Kasumi-1 (cell line): ENCODE measurements at regions not wholly inside any gene's neighbourhood (a gene's known extent, or its start where the extent isn't known, plus 50 kb on each side); places are given as distances from the start of the nearest gene placed in this dataset.

ENCODE experiments used
- DNase-seq, 2 experiments: peaks; one replicate each; lab custom pipeline; 2025; lab: John Stamatoyannopoulos, UW

DNA sequence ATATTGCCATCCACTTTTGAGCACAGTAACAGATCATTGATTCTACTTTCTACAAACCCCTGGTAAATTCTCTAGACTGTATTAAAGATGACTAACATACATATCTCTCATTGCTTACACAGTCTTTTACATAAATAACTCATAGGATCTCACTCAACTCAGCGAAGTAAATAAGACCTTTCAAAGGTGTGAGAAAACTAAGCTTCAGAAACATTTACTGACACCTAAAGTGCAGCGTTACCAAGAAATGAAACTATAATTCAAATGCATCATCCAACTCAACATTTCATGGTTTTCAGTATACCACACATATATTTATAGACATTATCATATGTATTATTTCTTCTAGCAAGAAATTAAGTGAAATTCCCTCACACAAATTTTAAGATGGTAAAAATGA lies 189.8 kb downstream of the METTL4 start:
- DNase-seq: no peak

DNA sequence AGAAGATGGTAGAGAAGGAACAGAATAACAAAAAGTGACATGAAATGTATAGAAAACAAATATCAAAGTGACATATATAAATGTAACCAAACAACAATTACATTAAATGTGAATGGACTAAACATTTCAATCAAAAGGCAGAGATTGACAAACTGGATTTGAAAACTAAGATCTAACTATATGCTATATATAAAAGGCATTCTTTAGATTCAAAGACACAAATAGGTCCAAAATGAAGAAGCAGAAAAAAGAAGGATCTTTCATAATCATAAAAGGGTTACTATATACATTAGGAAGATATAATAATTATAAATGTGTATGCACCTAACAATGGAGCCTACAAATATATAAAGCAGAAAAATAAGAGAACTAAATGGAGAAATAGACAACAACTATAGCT lies 183.7 kb downstream of the METTL4 start:
- DNase-seq: no peak

GRCh38 chr18:2390158-2390557 lies 181.1 kb downstream of the METTL4 start:
- no peak for DNase-seq

GRCh38 chr18:2391470-2391869 lies 179.8 kb downstream of the METTL4 start:
- no peak for DNase-seq

DNA sequence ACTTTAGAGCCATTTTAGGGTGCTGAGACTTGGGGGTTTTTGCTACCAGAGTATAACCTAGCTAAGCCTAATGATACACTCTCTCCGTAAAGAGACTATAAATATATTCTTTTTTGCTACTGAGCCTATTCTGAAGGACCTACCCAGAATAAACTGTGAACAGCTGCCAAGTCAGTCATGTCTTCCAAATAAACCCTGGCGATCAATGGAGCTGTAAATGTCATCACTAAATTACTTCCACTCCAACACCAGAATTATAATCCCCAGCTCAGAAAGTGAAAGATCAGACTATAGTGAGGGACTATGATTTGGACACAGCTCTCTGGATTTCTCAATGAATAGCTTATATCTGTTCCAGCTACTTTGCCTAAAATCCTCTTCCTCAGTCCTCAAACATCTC lies 178.9 kb downstream of the METTL4 start:
- DNase-seq: no peak

- DNase-seq: no peak
These were observed 176.6 kb downstream of the METTL4 start for GRCh38 chr18:2394684-2395083.

- DNase-seq: no peak
These were observed 175.7 kb downstream of the METTL4 start for GRCh38 chr18:2395427-2396161.

DNA sequence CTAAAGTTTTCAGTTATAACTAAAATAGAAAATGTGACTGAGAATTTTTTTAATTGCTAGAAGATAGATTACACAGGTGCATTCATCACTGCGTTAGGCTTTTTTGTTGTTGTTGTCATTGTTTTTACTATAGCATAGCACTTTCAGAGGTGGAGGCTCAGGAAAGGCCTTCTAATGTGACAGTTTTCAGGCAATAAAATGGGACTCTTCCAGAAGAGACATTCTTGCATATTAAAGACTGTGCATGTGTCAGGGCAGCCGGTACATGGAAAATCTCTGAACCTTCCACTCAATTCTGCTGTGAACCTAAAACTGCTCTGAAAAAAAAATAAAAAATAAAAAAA lies 175.2 kb downstream of the METTL4 start:
- no peak for DNase-seq

DNA sequence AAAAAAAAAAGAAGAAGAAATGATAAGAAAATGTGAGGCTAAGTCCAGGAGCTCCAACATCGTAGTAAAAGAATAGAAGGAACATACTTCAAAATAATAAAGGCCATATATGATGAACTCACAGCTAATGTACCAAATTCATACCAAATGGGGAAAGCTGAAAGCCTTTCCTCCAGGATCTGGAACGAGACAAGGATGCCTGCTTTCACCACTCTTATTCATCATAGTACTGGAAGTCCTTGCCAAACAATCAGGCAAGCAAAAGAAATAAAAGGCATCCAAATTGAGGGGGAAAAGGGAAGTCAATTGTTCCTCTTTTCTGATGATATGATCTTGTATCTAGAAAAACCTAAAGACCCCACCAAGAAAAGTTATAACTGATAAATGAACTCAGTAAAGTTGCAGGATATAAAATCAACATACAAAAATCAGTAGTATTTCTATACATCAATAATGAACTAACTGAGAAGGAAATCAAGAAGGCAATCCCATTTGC lies 170.6 kb downstream of the METTL4 start:
- DNase-seq: peak in 1 of 2 experiments; percentile 42

DNA sequence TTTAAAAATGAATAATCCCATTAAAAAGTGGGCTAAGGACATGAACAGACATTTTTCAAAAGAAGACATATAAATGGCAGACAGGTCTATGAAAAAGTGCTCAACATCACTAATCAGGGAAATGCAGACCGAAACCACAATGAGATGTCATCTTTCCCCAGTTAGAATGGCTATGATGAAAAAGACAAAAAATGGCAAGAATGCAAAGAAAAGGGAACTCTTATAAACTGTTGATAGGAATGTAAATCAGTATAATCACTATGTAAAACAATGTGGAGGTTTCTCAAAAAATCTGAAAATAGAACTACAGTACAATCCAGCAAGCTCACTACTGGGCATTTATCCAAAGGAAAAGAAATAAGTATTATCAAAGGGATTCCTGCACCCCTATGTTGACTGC lies 169.2 kb downstream of the METTL4 start:
- no peak for DNase-seq

- no peak for DNase-seq
These were observed 164.8 kb downstream of the METTL4 start for GRCh38 chr18:2406544-2406943.

GRCh38 chr18:2407961-2408360 lies 163.3 kb downstream of the METTL4 start:
- no peak for DNase-seq

DNA sequence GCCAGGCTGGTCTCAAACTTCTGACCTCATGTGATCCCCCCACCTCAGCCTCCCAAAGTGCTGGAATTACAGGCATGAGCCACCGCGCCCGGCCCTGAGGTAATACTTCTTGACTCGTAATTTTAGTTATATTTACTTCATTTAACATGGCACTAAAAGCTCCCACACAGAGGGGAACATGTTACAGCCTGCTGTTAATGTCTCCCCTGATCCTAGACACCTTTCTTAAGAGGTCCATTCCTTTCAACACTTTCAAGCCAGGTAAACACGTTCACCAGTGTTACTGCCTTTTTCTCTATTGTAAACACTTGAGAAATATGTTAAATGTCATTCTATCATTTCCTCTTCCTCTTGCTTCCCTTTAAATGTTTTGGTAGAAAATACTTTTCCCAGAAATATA lies 161.4 kb downstream of the METTL4 start:
- no peak for DNase-seq

DNA sequence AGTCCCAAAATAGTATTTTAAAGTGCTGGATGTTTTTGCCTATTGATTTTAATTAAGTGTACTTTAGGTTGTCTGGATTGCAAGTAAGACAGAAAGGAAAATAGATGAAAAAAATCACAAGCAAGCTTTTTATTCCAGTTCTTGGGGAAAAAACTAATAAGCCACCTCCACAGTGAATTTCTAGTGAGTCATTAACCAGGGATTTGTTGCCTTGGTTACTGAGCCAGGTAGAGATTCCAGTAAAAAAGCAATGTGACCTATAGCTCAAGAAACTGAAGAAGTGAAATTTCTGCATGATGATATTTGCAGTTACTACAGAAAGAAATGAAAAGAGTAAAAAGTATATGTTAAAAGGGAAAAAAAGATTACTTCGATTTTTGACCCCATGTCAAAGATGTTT lies 160.6 kb downstream of the METTL4 start:
- DNase-seq: no peak

GRCh38 chr18:2411381-2411960 lies 159.8 kb downstream of the METTL4 start:
- DNase-seq: no peak

GRCh38 chr18:2412281-2412680 lies 159.0 kb downstream of the METTL4 start:
- DNase-seq: no peak

- no peak for DNase-seq
These were observed 158.1 kb downstream of the METTL4 start for GRCh38 chr18:2412996-2413751.

- DNase-seq: no peak
These were observed 157.1 kb downstream of the METTL4 start for GRCh38 chr18:2414235-2414634.

DNA sequence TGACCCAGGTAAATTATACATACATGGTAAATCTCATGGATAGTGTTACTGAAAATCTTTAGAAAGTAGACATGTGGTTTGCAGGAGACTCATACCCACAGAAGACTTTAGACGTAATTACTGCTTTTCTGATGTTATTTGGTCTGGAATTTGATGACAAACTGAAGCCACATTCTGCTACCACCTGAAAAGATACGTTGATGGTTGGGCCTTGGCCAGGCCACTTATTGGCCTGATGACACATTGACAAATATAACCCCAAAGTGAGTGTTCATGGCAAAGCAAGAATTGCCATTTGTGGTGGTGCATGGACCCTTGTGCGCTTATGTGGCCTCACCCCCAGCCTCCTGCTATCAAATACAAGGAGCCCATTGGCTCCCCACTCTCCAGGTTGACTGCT lies 155.6 kb downstream of the METTL4 start:
- DNase-seq: no peak

GRCh38 chr18:2417861-2418610 lies 153.3 kb downstream of the METTL4 start:
- DNase-seq: no peak

- DNase-seq: no peak
These were observed 150.9 kb downstream of the METTL4 start for GRCh38 chr18:2420367-2420766.

GRCh38 chr18:2423761-2424160 lies 147.5 kb downstream of the METTL4 start:
- no peak for DNase-seq
